ENCODE measurements at regions not wholly inside any gene's neighbourhood (a gene's known extent, or its start where the extent isn't known, plus 50 kb on each side); places are given as distances from the start of the nearest gene placed in this dataset.

- TF ChIP-seq CTCF (IDR thresholded peaks at IDR 0.05 in 8 of 11, conservative IDR thresholded peaks at IDR 0.05 in 3 of 11) (no peak), POLR2A (IDR thresholded peaks at IDR 0.05) (no peak)
Observed at GRCh38 chr2:200107514-200108217, 152.3 kb downstream of the MAIP1 start.

Measured in spleen (tissue), 7 donors.